A549 (cell line): ENCODE measurements at regions not wholly inside any gene's neighbourhood (a gene's known extent, or its start where the extent isn't known, plus 50 kb on each side); places are given as distances from the start of the nearest gene placed in this dataset.

ENCODE experiments used
- BHLHE40 ChIP-seq: IDR thresholded peaks from 2 replicates; pipeline ENCODE4 v1.6.1; 2012; ENCODE audit warnings: low read depth, low read length, inconsistent platforms
- CHD2 ChIP-seq: fragments of 150-350 bp; IDR thresholded peaks from 2 replicates; pipeline ENCODE4 v1.6.1; 2014; ENCODE audit warnings: low read length; ENCODE audit not compliant: partially characterized antibody
- JUN ChIP-seq, 2 experiments: fragments of >200 bp; sonication (Bioruptor Twin); formaldehyde crosslinking; IDR thresholded peaks; 2 replicates in 1 of 2; 3 replicates in 1 of 2; pipeline ENCODE4 v1.6.1; 2016 to 2017
- JUNB ChIP-seq: fragments of >200 bp; sonication (Bioruptor Twin); formaldehyde crosslinking; IDR thresholded peaks from 2 replicates; pipeline ENCODE4 v1.6.1; 2016
- POLR2A ChIP-seq: IDR thresholded peaks from 2 replicates; pipeline ENCODE4 v1.6.1; 2012; ENCODE audit warnings: mild to moderate bottlenecking, low read length
- RCOR1 ChIP-seq: fragments of 150-350 bp; IDR thresholded peaks from 2 replicates; pipeline ENCODE4 v1.6.1; 2014; ENCODE audit warnings: antibody characterized with exemption, low read length, low read depth
- REST ChIP-seq: fragments of 200-600 bp; sonication (generic); IDR thresholded peaks from 2 replicates; pipeline ENCODE4 v1.6.1; 2016; ENCODE audit warnings: antibody characterized with exemption, mild to moderate bottlenecking, moderate library complexity
- SMC3 ChIP-seq: fragments of >200 bp; sonication (Bioruptor Twin); formaldehyde crosslinking; IDR thresholded peaks from 3 replicates; pipeline ENCODE4 v1.6.1; 2018; ENCODE audit warnings: inconsistent platforms
- TF ChIP-seq, protein P1 (sequence below): fragments of >200 bp; sonication (Bioruptor Twin); formaldehyde crosslinking; IDR thresholded peaks from 3 replicates; pipeline ENCODE4 v1.5.1; 2016
- TF ChIP-seq, protein P2 (sequence below): IDR thresholded peaks from 2 replicates; pipeline ENCODE4 v1.6.1; 2012; ENCODE audit warnings: low read depth, borderline replicate concordance
- TF ChIP-seq, protein P3 (sequence below): IDR thresholded peaks from 2 replicates; pipeline ENCODE4 v1.6.1; 2012
- TF ChIP-seq, protein P4 (sequence below): fragments of 250-450 bp; sonication (Bioruptor Pico); IDR thresholded peaks from 2 replicates; pipeline ENCODE4 v1.5.0; 2021; ENCODE audit warnings: mild to moderate bottlenecking, moderate library complexity, borderline replicate concordance

DNA sequence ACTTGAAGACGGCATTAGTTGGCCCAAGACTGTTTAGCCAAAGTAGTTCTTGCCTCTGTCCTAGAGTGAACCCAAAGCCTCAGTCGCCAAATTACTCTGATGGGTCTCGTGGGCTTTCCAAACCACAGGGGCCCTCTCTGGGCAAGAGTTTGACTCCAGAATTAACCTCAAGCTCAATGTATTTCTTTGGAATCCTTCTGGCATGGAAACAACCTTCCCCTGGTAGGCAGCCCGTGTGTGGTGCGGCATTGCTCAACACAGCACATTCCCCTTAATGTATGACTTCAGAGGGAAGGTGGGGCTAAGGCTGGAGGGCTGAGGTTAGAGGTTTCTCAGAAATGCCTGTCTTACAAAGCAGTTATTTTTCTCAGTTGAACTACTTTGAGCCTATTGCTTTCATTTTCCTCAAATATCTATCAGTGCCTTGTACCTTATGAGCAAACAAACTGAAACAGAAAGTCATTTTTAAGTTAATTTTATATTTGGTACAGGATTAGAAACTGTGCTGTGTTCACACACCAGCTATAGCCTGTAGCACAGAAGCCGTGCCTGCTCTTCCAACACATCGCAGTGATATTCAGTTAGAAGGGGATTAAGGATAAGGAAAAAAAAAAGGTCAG lies 123.9 kb upstream of the HAPLN1 start:
- TF ChIP-seq, protein P1, sequence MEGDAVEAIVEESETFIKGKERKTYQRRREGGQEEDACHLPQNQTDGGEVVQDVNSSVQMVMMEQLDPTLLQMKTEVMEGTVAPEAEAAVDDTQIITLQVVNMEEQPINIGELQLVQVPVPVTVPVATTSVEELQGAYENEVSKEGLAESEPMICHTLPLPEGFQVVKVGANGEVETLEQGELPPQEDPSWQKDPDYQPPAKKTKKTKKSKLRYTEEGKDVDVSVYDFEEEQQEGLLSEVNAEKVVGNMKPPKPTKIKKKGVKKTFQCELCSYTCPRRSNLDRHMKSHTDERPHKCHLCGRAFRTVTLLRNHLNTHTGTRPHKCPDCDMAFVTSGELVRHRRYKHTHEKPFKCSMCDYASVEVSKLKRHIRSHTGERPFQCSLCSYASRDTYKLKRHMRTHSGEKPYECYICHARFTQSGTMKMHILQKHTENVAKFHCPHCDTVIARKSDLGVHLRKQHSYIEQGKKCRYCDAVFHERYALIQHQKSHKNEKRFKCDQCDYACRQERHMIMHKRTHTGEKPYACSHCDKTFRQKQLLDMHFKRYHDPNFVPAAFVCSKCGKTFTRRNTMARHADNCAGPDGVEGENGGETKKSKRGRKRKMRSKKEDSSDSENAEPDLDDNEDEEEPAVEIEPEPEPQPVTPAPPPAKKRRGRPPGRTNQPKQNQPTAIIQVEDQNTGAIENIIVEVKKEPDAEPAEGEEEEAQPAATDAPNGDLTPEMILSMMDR = no peak
- no peak for TF ChIP-seq RCOR1
- TF ChIP-seq, protein P2, sequence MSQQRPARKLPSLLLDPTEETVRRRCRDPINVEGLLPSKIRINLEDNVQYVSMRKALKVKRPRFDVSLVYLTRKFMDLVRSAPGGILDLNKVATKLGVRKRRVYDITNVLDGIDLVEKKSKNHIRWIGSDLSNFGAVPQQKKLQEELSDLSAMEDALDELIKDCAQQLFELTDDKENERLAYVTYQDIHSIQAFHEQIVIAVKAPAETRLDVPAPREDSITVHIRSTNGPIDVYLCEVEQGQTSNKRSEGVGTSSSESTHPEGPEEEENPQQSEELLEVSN = no peak
- TF ChIP-seq POLR2A = no peak
- no peak for TF ChIP-seq REST
- no peak for TF ChIP-seq CHD2
- TF ChIP-seq, protein P3, sequence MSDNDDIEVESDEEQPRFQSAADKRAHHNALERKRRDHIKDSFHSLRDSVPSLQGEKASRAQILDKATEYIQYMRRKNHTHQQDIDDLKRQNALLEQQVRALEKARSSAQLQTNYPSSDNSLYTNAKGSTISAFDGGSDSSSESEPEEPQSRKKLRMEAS = no peak
- TF ChIP-seq SMC3 = no peak
- TF ChIP-seq JUN (IDR thresholded peaks at IDR 0.05) = no peak
- TF ChIP-seq, protein P4, sequence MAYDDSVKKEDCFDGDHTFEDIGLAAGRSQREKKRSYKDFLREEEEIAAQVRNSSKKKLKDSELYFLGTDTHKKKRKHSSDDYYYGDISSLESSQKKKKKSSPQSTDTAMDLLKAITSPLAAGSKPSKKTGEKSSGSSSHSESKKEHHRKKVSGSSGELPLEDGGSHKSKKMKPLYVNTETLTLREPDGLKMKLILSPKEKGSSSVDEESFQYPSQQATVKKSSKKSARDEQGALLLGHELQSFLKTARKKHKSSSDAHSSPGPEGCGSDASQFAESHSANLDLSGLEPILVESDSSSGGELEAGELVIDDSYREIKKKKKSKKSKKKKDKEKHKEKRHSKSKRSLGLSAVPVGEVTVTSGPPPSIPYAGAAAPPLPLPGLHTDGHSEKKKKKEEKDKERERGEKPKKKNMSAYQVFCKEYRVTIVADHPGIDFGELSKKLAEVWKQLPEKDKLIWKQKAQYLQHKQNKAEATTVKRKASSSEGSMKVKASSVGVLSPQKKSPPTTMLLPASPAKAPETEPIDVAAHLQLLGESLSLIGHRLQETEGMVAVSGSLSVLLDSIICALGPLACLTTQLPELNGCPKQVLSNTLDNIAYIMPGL (CRISPR knock-in tag) = no peak
- TF ChIP-seq JUNB = no peak
- TF ChIP-seq BHLHE40 = no peak
